Muscle of back (tissue), 3 donors: ENCODE measurements at regions not wholly inside any gene's neighbourhood (a gene's known extent, or its start where the extent isn't known, plus 50 kb on each side); places are given as distances from the start of the nearest gene placed in this dataset.
"Not testable (repeated sequence)": the region's sequence is repeated elsewhere in the genome, so short reads cannot be mapped to it uniquely, and the experiment has no call there.

Experiments used
- DNase-seq, 3 donors: peaks; one replicate each; pipeline versions ENCODE4 v3.0.0 to v3.0.0-alpha.2; 2013

DNA sequence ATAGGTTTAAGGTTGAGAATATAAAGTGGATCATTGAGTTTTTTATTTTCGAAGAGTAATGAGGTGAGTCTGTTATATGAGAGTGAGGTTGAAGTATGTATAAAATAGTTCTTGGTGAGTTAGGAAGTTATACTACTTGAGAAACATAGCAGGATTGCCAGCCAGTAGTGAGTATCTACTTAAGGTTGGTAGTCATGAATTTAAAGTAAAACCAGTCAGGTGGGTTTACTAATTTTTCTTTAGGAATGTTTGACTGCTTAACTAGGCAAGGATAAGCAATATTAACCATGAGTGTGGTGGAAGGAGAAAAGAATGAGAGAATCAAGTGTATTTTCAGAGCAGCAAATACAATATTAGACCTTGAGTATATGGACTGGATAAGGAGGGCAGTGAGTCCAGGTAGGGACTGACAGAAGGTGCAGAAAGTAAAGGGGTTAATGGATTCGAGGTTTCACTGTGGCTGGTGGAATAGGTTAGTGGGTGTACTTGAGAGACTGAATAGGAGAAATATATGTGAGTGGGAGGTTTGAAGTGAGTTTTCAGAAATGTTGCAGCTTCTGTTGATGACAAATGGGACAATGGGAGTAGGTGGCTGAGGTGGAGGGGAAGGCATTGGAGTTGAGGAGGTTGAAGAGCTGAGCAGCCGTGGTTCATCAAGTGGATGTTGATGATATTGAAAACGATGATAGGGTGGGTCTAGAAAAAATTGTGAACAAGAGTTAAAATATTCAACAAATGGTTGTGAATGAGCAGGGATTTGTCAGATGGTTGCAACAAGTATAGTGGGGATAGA, 232.5 kb upstream of the ASCC3 start:
- no peak for DNase-seq

DNA sequence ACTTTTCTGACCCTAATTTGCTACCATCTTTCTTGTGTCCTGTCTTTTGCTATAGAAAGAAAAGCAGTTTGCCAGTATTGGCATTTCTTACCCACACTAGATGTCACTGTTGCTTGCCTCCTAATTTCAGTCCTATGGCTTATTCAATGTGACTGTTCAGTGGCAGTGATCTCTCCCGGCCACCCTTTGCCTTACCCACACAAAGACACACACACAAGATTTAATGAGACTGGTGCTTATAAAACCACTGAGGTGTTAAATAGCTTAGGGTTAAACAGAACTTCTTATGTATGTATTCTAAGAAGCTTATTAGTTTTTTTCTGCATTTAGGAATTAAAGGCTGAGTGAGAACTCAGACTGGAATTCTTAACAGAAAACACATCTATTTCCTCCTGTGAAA, 233.6 kb upstream of the ASCC3 start:
- peak; percentile 18 to 43 (median 21) for DNase-seq

DNA sequence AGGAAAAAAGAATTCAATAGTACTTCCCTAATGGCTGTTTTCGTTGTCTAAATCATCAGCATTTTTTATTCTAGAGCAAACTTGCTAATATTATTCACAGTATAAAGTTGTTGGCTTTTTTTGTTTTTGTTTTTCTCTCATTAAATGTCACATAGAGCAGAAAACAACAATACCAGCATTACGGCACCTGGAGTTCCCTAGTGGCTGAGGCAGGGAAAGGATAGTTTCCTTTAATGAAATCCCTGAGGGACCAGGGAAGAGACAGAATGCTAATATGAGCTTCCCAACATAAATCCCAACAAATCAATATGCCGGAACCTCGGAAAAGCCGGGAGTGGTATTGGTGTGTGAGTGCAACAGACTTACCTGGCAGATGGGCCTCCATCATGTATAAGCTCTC, 235.2 kb upstream of the ASCC3 start:
- no peak for DNase-seq

DNA sequence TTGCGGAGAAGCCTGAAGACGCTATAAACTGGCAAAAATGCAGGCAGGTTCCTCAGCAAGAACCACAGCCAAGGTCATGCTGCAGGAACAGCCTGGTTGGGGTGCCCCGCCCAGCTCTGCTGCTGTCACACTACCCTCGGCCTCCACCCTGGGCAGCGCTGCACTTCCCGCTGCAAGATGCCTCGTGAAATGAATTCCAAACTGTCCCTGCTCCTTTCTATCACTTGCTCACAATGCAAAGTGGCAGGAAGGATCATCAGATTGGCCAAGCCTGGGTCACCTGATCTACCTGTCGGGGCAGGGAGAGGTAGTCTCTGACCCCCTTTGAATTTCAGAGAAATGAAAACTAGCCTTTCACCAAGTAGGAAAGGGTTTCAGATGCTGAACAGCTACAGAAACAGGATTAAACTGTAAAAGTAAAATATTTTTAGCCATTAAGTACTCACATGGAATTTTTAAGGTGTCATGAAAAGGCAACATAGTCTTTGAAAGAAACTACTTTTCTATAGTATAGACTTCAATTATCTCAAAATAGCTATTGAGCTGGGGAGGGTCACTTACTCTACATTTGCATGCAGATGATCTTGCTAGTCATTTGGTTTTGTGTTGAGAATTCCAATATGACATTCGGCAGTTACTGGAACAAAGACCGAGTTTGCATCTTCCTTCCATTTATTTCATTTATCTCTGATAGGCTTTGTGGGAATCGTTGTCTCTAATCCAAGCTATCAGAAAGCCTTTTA, 236.4 kb upstream of the ASCC3 start:
- DNase-seq: no peak

DNA sequence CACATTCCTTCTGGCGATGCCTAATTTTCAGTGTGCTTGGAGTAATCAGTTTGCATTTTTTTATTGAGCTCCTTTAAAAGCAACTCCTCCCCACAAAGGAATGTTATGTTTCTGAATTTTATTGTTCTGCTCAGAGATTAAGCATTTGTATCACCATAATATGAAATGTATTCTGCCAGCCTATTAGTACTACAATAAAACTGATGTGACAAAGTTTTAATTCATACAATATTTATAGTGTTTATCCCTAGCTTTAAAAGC, 236.9 kb upstream of the ASCC3 start:
- no peak for DNase-seq

DNA sequence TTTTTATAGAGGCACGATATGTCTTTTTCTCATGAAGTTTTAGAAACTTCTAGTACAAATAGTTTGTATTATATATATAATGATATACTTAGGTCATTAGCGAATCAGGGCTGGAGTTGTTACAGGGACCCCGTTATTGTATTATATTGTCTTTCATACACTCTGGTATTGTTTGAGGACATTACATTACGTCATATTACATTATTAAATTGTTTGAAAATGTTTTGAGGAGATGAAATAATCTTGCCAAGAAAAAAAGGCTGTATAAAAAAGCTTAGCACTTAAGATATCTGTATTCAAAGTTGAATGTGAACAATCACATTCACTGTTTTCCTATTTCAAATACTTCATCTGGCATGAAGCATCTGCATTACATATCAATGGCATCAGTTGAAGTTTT, 239.6 kb upstream of the ASCC3 start:
- DNase-seq: no peak

DNA sequence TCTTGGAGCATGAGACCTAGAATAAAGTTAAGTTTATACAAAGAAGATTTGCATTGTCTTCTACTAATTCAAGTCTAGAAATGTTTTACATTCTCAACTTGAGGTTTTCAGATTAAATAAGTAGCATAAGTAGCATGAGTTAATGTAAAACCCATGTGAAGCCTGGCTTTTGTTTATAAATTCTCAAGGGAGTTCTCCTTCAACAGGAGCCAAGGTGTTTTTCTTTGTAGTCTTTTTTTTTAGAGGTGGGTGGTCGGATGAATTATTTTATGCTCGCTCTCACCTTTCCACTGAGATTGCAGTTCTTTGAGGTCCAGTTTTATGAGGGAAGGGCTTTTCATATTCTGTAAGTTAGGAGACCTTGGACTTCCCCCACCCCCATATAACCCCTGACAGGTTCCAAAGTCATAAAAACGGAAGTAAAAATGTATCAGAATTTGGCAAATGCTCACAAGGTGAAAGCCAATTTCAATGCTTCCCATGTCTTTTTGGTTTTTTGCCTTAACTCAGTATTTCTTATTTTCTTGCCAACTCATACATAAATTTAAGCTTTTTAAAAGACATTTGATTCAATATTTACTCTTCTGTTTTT, 244.3 kb upstream of the ASCC3 start:
- DNase-seq: peak in 1 of 3 donors; percentile 3

DNA sequence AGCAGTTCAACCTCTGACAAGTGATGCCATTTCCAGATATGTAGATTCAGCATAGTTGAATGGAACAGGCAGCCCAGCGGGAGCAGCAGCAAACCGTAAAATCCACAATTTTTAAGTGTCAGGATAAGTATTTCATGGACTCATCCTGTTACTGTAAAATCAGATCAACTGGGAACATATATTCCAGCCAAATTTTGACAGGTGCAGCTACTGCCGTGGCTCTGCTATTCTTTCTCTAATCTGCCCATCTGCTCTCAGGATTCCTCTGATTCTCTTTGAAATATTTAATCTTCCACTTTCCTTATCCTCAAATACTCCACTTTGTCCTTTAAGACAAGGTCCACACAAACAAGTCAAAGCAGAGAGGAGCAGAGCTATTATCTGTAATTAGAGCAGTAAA, 245.4 kb upstream of the ASCC3 start:
- DNase-seq: peak in 1 of 3 donors; percentile 9

DNA sequence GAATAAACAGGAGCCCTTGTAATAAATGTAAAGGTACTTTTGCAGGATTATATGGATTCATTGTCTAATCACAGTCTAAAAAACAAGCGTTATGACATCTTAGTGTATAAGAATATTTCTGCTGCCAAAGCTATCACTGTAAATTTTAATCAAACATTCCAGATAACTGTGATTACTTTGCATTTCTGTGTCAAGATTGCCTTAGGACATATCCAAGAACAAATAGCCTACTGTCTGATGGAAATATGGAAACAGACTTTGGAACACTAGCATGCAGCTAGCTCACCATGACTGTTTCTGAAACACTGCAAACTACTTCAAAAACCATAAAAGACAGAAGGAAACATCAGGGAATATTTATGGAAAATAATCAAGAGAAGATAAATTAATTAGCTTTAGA, 248.7 kb upstream of the ASCC3 start:
- DNase-seq: no peak

DNA sequence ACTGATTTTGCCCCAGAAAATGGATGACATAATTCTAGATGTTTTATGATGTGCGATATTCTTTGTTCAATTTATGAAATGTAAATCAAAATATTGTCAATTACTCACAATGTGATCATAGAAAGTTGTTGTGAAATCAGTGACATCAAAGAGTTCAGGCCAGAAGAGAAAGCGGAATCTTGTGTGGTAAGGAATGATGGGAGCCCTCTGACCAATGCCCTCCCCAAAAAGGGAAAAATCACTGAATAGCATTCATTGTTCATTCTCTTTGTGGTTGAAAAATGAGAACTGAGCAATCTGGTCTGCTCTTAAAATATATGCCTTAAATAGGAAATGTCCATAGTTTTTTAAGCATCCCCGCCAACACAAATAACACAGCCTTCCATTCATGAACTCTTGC, 247.1 kb upstream of the GRIK2 start:
- DNase-seq: peak in 2 of 3 donors; percentile 1 to 7

DNA sequence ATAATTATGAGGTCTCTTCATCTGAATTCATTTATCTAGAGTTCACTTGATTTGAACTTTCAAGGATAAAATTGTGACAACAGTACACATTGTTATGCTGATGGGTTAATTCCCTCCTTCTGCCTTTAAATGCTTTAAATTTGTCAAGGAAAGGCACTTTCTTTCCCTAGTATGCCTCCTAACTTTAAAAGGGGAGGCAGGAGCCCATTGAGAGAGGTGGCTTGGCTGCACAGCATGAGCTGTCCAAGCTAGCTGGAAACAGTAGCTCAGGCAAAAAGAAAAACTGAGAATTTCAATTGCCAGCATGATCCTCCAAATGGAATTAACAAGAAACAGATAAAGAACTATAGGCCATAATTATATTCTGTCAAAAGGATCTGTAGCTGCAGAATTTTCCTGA, 243.3 kb upstream of the GRIK2 start:
- no peak for DNase-seq

DNA sequence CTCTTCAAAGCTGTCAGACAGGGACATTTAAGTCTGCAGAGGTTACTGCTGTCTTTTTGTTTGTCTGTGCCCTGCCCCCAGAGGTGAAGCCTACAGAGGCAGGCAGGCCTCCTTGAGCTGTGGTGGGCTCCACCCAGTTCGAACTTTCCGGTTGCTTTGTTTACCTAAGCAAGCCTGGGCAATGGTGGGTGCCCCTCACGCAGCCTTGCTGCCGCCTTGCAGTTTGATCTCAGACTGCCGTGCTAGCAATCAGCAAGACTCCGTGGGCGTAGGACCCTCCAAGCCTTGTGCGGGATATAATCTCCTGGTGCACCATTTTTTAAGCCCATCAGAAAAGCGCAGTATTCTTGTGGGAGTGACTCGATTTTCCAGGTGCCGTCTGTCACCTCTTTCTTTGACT, 235.9 kb upstream of the GRIK2 start:
- DNase-seq: not testable (repeated sequence)

DNA sequence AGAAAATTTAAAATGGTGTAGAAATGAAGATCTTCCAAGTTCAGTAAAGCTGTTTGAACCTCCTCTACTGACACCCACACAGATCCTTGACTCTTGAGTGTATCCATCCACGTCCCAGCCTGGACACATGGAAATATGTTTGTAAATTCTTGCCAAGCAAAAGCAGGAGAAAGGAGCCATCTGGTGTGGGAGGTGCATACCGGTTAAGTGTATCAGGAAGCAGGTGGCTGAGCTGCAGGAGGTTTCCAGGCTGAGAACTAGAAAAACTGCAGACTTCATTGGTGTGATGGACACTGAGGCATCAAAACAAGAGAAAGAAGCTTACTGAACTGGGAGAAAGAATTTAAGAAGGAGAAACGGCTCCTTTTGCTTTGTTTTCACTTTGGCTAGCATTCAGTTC, 229.9 kb upstream of the GRIK2 start:
- no peak for DNase-seq

DNA sequence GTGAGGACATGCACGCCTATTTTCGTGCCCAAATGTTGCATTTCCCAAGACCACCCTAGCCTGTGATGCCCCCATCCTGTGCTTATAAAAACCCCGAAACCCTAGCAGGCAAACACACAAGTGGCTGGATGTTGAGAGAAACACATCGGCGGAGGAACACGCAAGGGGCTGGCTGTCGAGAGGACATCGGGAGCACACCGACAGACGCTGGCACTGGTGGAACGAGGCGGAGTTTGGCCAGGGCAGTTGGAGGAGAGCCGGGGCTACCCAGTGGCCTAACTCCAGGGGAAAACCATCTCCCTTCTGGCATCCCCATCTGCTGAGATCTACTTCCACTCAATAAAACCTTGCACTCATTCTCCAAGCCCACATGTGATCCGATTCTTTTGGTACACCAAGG, 225.9 kb upstream of the GRIK2 start:
- no peak for DNase-seq

DNA sequence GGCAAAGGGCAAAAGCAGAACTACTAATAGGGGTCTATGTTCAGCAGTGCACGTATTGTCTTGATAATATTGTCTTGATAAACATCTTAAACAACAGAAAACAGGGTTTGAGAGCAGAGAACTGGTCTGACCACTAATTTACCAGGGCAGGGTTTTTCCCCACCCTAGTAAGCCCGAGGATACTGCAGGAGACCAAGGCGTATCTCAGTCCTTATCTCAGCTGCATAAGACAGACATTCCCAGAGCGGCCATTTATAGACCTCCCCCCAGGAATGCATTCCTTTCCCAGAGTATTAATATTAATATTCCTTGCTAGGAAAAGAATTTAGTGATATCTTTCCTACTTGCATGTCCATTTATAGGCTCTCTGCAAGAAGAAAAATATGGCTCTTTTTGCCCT, 222.5 kb upstream of the GRIK2 start:
- DNase-seq: not testable (repeated sequence)

DNA sequence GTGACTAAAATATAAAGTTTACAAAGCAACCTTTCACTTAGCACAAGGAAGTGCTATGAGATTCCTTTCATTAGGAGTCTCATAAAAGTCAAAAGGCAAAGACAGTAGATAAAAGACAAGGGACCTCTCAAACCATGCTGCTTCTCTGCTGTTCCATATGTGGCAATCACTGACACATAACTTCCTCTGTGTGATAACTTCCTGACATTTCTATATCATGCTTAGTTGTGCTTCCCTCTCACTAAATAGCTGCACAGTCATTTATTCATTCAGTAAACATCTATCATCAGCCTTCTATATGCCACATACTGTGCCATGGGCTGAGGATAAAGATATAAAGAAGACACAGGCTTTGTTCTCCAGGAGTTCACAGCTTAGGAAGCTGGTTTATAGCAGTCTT, 214.8 kb upstream of the GRIK2 start:
- DNase-seq: no peak

DNA sequence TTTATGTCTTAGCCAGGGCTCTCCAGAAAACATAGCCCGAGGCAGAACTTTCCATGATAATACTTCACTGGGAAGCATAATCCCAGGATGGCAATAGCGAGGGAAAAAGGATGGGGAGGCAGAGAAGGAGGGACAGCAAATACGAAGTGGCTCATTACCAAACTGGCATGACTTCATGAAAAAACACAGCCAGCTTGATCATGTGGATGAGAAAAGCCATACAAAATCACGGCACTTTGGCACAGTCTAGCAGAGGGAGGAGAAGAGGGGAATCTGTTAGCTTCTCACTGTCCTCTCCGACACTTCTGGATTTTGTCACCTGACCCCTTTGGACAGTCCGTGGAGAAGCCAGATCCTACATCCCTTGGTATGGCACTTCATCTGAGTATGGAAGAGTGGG, 212.5 kb upstream of the GRIK2 start:
- no peak for DNase-seq

DNA sequence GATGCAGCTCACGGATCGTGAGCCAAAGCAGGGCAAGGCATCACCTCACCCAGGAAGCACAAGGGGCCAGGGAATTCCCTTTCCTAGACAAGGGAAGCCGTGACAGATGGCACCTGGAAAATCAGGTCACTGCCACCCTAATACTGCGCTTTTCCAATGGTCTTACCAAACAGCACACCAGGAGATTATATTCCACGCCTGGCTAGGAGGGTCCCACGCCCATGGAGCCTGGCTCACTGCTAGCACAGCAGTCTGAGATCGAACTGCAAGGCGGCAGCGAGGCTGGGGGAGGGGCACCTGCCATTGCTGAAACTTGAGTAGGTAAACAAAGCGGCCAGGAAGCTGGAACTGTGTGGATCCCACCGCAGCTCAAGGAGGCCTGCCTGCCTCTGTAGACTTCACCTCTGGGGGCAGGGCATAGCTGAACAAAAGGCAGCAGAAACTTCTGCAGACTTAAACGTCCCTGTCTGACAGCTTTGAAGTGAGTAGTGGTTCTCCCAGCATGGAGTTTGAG, 205.2 kb upstream of the GRIK2 start:
- DNase-seq: not testable (repeated sequence)

DNA sequence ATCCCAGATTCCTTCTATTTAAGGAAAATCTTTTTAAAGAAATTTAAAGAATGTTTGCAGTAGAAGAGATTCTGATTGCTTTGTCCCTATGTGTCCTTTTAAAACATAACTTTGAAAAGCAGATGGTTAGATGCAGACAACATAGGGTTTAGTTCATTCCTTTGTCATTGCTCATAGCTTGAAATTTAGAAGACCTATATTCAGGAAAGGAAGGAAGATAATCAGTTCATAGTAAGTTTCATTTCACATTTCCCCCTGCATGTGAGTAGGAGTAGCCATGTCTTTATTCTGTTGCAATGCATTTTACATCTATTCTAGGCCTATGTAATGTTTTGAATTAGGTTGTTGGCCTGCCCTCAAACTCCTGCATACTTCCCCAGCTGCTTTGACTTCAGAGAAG, 197.9 kb upstream of the GRIK2 start:
- peak; percentile 2 to 58 (median 44) for DNase-seq

DNA sequence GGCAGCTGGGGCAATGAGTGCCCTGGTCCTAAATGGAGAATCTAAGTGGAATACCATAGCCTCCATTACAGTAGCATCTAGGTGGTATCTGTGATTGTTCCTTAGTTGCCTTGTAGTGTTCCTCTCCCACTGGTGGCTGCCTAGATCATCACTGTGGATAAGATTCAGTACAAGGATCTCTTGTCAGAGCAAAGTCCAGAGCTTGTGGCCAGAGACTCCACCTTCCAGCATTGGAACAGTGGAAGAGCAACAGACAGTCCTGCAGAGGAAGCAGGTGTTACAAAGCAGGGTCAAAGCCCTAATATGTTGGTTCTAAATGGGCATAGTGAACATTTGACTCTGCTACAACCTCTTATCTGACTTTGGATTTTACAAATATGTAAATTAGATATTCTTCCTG, 194.1 kb upstream of the GRIK2 start:
- no peak for DNase-seq

DNA sequence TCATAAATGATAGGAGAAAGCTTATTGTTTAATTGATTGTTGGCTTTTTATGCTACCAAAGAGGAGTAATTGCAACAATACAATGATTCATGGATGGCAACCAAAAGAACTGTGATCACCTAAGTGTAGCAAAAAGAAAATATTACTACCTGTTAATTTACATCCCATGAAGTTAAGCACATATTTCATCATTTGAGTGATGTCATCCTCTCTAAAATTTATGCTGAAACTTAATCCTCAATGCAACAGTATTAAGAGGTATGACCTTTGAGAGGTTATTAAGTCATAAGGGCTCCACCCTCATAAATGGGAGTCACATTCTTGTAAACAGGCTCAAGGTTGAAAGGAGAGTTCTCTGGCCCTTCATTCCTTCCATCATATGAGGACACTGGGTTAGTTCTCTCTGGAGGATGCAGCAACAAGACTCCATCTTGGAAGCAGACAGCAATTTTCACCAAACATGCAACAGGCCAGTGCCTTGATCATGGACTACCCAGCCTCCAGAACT, 190.6 kb upstream of the GRIK2 start:
- no peak for DNase-seq

DNA sequence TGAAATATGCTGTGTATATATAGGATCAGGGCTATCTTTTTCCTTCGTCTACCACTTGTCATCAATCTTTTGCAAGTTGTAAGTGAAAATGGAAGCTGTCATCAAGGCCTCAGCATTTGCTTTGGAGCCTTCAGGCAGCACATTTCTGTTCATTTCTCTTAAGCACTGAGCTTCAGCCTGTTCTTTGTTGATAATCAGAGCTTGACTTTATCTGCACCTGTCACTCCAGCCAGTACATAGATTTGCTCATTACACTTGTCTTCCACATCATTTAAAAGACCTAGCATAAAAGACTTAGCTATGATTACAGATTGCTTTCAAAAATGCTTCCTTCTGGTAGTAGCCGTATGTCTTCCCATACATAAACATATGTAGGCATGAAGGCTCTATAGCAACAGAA, 189.8 kb upstream of the GRIK2 start:
- no peak for DNase-seq

DNA sequence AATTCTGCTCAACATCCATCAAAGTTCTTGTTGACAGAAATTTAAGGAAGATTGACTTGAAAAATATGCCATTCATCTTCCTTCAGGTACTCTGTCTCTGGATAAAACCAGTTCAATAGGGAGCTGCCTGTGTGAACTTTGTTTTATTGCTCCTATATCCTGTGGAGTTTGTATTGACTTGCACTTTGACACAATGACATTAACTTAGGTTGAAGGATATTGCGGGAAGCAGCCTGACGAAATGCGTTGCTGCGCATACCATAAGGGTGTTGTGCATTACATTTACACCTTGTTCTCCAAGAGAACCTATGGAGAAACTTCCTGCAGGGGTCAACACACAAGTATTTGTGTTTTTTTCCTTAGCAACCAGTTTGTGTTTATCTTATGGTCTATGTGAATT, 185.4 kb upstream of the GRIK2 start:
- DNase-seq: no peak
